ENCODE measurements at regions not wholly inside any gene's neighbourhood (a gene's known extent, or its start where the extent isn't known, plus 50 kb on each side); places are given as distances from the start of the nearest gene placed in this dataset.

- Histone ChIP-seq H3K27ac (no peak overlapping the region), H3K4me3 (no peak overlapping the region)
These were observed 451.3 kb downstream of the NTRK3 start for GRCh38 chr15:87805117-87805820.

GRCh38 chr15:87804451-87804850 lies 452.1 kb downstream of the NTRK3 start:
- H3K27ac ChIP-seq, result no peak overlapping the region
- no peak overlapping the region for H3K4me3 ChIP-seq

- no peak overlapping the region for H3K4me3 ChIP-seq
- no peak overlapping the region for H3K27ac ChIP-seq
These were observed 456.7 kb downstream of the NTRK3 start for GRCh38 chr15:87799838-87800237.

GRCh38 chr15:87799428-87799827 lies 457.1 kb downstream of the NTRK3 start:
- H3K27ac ChIP-seq, result no peak overlapping the region
- H3K4me3 ChIP-seq, result no peak overlapping the region

- Histone ChIP-seq H3K4me3 (no peak overlapping the region), H3K27ac (no peak overlapping the region)
These were observed 462.8 kb downstream of the NTRK3 start for GRCh38 chr15:87793725-87794124.

- Histone ChIP-seq H3K27ac (no peak overlapping the region), H3K4me3 (no peak overlapping the region)
These were observed 464.1 kb downstream of the NTRK3 start for GRCh38 chr15:87792250-87793040.

DNA sequence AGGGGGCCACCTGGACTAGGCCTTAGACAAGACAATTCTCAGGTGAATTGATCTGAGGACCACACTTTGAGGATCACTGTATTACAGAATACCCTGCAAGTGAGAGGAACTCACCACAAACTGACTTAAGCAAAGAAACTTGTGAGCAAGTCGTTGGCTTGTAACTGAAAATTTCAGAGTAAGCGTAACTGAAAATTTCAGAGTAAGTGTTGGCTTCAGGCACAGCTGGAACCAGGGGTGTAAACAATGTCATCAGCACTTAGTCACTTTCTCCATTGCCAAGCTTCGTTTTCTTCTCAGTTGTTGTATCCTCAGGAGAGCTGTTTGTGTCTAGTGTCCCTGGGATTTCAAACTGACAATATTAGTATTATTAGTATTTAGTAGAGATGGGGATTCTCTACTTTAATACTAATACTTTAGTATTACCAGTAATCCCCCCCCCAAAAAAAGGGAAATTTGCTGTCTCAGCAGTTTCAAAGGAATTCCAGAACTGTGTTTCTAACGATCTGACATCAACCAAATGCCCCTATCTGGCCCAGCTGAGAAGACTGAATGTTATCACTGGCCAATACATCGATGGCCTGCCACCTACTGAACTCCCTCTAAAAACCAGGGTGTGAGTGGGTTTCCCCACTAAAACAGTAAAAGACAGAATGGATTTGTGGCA lies 474.4 kb downstream of the NTRK3 start:
- Histone ChIP-seq H3K4me3 (no peak overlapping the region), H3K27ac (no peak overlapping the region)

DNA sequence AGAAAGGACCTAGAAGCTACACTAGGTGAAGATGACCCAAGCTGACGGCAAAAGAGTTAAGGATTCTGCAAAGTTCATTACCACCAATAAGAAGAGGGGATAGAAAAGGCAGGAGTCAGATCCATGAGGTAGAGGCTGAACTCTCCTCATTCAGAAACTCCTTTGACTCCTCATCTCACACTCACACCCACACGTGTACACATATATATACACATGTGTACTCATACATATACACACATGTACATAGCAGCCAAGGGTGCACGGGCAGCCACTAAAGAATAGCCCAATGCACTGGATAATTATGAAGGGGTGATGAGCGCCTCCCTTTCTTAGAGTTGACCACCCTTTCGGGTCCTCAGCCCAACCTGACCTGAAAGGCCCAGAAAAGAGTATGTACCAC lies 476.8 kb downstream of the NTRK3 start:
- Histone ChIP-seq H3K27ac (no peak overlapping the region), H3K4me3 (no peak overlapping the region)

- Histone ChIP-seq H3K27ac (no peak overlapping the region), H3K4me3 (no peak overlapping the region)
These were observed 478.2 kb downstream of the NTRK3 start for GRCh38 chr15:87778358-87778757.

DNA sequence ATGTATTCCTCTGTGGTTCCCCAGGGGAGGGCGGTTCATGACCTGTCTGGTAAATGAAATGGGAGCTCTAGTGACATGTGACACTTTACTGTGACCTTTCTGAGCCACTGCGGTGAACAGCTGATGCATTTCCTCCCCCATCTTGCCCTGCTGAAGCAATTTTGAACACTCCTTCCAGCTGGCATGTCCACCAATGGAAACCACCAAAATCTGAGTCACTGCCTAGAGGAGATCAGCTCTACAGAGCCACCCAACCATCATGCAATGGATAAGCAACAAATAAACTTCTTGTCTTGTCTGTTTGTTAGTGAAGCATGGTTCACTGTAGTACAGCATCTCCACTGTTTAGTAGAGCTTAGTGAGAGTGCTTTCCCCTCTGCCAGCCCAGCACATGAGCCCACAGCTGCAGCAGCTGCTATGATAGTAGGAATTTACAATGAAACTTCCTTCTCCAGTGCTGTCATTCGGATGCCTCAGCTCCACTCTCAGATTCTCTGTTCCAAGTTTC lies 479.4 kb downstream of the NTRK3 start:
- no peak overlapping the region for H3K27ac ChIP-seq
- no peak overlapping the region for H3K4me3 ChIP-seq

- H3K27ac ChIP-seq, result no peak overlapping the region
- no peak overlapping the region for H3K4me3 ChIP-seq
These were observed 489.0 kb downstream of the NTRK3 start for GRCh38 chr15:87767516-87767915.

GRCh38 chr15:87764461-87765240 lies 491.9 kb downstream of the NTRK3 start:
- Histone ChIP-seq H3K4me3 (no peak overlapping the region), H3K27ac (no peak overlapping the region)

DNA sequence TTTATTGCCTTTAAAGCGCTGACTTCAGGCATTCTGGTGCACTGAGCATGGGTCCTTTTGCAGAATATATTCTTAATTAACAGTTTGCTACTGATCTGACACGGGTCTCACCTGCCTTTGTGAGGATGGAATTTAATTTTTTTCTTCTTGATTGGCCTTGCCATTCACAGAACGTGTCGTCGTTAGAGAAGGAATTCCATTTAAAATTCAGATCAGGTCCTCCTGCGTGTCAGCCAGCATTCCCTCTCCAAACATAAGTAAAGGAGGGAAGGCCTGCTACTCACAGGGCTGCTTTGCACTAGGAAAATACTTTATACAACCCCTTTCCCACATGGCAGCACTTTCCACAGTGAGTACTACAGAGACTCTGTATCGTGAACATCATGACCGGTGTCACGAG lies 492.7 kb downstream of the NTRK3 start:
- Histone ChIP-seq H3K27ac (no peak overlapping the region), H3K4me3 (no peak overlapping the region)

GRCh38 chr15:87761736-87762509 lies 494.6 kb downstream of the NTRK3 start:
- H3K4me3 ChIP-seq, result no peak overlapping the region
- no peak overlapping the region for H3K27ac ChIP-seq

DNA sequence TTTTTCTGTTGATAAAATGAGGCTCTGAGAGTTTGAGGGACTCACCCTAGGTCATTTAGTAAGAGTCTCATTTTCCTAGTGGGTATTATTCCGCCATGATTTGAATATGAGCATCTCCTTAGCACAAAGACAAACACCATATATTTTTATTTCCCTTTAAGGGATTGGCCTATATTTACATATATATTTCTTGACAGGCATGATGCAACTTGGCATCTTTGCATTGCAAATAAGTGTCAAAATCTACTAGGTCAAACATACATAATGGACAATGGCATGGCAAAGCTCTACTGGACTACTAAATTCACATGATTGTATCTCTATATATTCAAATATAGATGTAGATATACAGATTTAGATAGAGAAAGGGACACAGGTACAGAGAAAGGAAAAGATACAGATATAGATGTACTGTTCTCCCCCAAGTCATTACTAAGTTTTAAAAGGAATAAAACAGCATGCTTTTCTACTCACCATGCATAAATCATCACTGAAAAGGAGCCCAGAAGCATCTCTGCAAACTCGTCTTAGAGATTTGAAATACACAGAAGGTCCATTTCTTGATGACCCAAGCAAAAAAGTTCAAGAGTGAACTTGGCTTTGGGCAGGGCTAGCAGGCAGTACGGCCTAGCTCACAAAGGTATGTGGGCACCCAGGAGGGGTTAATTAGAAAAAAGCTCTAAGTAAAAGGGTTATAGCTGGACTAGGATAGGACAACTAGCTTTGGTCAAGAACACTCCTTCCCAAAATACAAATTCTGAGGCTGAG lies 495.8 kb downstream of the NTRK3 start:
- H3K27ac ChIP-seq, result no peak overlapping the region
- H3K4me3 ChIP-seq, result no peak overlapping the region

DNA sequence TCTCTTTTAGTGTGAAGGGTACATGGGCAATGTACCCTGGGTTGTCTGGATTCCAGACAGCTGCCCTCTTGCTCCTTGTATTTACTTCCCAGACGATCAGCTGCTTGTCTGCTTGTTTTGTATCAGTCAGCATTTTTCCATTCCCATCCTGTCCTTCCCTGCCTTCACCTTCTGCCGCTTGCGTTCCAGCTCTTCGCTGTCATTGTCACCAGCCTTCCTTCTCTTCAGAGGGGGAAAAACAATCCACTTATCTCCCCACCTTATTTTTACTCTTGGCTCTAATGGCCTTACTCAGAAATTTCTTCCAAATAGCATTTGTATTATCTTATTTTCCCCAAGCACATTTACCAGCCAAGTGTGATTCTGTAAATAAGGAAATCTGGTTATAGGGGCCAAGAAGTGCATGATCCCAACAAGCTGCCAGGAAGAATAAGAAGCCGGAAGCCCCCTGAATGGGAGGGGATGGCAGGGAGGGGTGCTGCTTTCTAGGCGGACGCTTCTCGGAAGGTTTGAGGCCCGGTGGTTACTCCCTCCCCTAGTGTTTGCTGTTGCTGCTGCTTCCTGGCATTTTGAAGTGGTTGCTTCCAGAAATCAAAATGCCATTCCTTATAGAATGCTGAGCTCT lies 497.6 kb downstream of the NTRK3 start:
- no peak overlapping the region for H3K4me3 ChIP-seq
- no peak overlapping the region for H3K27ac ChIP-seq

GRCh38 chr15:87757084-87757483 lies 499.5 kb downstream of the NTRK3 start:
- no peak overlapping the region for H3K4me3 ChIP-seq

DNA sequence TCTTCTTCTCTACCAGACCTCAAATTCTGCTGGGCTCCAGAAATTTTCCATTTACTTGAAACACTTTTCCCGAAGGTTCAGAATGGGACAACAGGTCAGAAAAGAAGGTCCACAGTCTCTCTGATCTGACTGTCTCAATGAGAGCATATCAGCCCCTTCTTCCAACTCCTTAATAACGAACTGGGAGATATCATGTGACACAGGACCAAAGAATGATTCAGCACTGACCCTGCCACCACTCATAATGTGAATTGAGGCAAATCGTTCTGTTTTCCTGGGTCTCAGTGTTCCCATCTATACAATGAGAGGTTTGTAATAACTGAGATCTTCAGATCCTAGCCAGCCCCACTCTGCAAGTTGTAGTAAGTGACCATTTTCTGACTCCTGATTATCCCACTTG lies 500.5 kb downstream of the NTRK3 start:
- H3K4me3 ChIP-seq, result no peak overlapping the region
- H3K27ac ChIP-seq, result no peak overlapping the region

More at GRCh38 chr15:87757084-87757483, 499.5 kb downstream of the NTRK3 start:
- H3K27ac ChIP-seq, result no peak overlapping the region
